Bronchial epithelial cell (primary cell): ENCODE measurements at regions not wholly inside any gene's neighbourhood (a gene's known extent, or its start where the extent isn't known, plus 50 kb on each side); places are given as distances from the start of the nearest gene placed in this dataset.

ENCODE experiments used
- DNase-seq: peaks from one replicate; pipeline ENCODE4 v3.0.0-alpha.2; 2010; ENCODE audit warnings: low read depth
- FAIRE-seq: peaks from 2 replicates; lab custom pipeline; 2011; peaks lifted over from hg19 to GRCh38; lab: Jason Lieb, UNC
- H3K27me3 ChIP-seq: 2 replicates; pipeline ENCODE4 v1.5.1; 2011; ENCODE audit warnings: low read length; ENCODE audit not compliant: control insufficient read depth, insufficient read depth
- H3K36me3 ChIP-seq: 2 replicates; pipeline ENCODE4 v1.5.1; 2011; ENCODE audit warnings: low read length; ENCODE audit not compliant: control insufficient read depth, insufficient read depth
- H3K4me3 ChIP-seq: 2 replicates; pipeline ENCODE4 v1.5.1; 2011; ENCODE audit warnings: mild to moderate bottlenecking, low read depth, low read length, control low read depth
- CTCF ChIP-seq: IDR thresholded peaks from 2 replicates; pipeline ENCODE4 v1.5.1; 2011; ENCODE audit warnings: mild to moderate bottlenecking, moderate library complexity, low read length, control low read depth, inconsistent platforms; ENCODE audit not compliant: insufficient read depth, severe bottlenecking

DNA sequence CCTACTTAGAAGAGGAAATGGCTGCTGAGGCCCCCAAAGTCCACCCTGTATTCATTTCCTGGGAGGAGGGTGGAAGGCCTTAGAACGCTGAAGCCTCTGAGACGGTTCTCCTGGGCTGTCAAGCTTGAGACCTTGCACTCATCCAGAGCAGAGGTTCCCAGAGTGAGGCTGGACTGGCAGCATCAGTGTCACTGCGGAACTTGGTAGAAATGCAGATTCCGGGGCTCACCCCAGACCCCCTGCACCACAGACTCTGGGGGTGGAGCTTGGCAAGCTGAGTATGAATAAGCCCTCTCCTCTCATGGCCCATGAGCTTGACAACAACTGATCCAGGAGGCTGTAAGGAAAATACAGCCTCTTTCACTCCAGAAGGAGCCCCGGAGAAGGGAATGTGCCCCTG lies 218.3 kb downstream of the IRF8 start:
- no peak overlapping the region for H3K4me3 ChIP-seq
- H3K36me3 ChIP-seq: no peaks in the 10 kb centered on the region
- no peak for TF ChIP-seq CTCF
- H3K27me3 ChIP-seq: no peaks in the 10 kb centered on the region
- DNase-seq (no peak), FAIRE-seq (no peak)

DNA sequence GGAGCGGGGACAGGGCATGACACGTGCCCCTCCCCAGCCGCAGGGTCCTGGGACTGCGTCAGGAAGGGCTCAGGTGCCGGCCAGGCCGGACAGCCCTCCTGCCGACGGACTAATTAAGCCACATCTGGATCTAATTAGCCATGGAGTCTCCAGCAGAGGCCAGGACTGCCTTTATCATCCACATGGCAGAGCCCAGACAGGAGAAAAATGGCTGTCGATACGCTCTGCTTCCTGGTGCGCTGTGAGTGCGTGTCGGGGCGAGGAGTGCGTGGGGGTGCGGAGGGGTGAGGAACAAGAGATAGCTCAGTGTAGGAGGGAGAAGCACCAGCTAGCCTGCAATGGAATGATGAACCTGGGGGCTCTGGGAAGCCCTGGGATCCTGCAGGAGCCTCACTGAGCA lies 218.8 kb downstream of the IRF8 start:
- DNase-seq (no peak), FAIRE-seq (no peak)
- H3K4me3 ChIP-seq: no peak overlapping the region
- no peaks in the 10 kb centered on the region for H3K36me3 ChIP-seq
- H3K27me3 ChIP-seq: no peaks in the 10 kb centered on the region
- no peak for TF ChIP-seq CTCF

DNA sequence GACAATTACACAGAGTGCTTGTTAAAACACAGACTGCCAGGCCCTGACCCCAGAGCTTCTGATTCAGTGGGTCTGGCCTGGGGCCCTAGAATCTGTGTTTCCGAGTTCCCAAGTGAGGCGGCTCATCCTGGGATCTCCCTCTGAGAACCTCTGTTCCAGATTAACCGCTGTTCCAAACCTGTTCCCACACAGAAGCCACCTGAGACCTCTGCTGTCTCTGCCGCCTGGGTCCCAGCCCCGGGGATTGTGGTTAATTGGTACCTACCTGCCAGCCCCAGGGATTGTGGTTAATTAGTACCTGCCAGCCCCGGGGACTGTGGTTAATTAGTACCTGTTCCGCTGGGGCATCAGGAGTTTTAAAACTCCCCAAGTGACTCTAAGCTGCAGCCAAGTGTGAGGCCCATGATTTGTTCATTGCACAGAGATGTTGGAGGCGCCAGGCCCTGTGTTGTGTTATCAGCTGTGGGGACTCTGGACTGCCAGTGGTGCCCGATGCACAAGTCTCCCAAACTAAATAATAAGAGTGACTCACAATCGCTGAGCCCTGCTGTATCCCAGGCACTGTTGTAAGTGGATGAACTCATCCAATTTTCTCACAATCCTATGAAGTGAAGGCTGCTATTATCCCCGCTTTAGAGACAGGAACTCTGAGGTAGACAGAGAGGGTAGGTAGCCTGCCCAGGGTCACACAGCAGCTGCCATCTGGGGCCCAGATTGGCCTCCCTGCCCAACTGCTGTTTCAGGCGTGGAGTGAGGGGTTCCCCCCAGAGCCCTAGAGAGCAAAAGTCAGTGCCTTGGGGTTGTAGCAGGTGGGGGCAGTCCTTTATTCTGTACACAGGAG lies 219.7 kb downstream of the IRF8 start:
- no peaks in the 10 kb centered on the region for H3K27me3 ChIP-seq
- H3K4me3 ChIP-seq: no peak overlapping the region
- H3K36me3 ChIP-seq: no peaks in the 10 kb centered on the region
- FAIRE-seq: no peak
- no peak for DNase-seq
- TF ChIP-seq CTCF: no peak

DNA sequence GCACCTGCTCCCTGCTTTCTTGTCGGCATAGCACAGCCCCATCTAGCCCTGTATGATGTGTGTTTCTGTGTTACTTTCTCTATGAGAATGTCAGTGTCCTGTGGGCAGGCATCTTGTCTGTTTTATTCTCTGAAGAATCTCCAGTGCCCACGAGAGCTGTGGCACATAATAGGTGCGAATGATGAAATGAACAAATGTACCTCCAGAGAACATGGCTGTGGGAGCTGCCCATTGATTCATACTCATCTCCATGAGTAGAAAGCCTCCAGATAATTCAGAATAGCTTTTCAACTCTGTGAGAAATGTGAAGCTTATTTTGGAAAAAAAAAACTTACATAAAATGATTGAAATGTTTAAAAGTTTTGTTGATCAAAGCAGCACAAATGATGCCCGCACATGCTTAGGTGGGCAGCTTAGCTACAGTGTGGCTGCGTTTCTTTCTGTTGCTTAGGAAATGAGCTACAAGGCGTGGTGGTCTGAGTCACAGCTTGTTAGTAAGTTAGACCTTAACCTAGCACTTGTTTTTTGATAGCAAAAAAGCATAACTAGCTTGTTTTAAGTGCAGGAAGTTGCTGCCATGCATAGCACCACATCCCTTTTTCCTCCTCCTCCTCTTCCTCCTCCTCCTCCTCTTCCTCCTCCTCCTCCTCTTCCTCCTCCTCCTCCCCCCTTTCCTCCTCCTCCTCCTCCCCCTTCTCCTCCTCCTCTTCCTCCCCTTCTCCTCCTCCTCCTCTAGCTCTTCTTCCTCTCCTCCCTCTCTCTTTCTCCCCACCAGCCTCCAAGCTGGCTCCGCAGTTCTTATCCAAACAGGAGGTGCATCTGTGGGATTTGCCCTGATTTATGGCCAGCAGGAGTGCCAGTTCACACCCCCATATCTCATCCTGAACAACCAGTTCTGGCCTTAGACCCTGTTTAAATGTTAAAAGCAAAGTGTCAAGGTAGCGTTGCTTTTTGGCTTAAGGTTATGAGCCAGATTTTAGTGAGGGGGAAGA lies 221.5 kb downstream of the IRF8 start:
- no peak overlapping the region for H3K4me3 ChIP-seq
- DNase-seq (no peak), FAIRE-seq (no peak)
- H3K36me3 ChIP-seq: no peaks in the 10 kb centered on the region
- H3K27me3 ChIP-seq: no peaks in the 10 kb centered on the region
- TF ChIP-seq CTCF: no peak

DNA sequence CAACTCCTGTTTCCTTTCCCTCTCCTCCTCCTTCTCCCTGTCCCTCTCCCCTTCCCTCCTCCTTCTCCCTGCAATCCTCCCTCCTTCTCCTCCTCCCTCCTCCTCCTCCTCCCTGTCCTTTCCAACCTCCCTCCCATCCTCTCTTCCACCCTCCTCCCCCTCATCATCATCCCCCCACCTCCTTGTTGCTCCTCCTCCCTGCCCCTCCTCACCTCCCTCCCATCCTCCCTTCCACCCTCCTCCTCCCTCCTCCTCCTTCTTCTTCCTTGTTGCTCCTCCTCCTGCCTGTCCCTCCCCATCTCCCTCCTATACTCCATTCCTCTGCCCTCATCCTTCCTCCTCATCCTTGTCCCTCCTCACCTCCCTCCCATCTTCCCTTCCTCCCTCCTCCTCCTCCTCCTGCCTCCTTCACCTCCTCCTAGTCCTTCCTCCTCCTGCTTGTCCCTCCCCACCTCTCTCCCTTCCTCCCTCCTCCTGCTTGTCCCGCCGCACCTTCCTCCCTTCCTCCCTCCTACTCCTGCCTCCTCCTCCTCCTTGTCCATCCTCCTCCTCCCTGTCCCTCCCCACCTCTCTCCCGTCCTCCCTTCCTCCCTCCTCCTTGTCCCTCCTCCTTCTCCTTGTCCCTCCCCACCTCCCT lies 222.5 kb downstream of the IRF8 start:
- Histone ChIP-seq H3K27me3 (no peaks in the 10 kb centered on the region), H3K36me3 (no peaks in the 10 kb centered on the region), H3K4me3 (no peak overlapping the region)
- no peak for FAIRE-seq
- DNase-seq: no peak
- TF ChIP-seq CTCF: no peak
